Astrocyte of the spinal cord (primary cell): ENCODE measurements at regions not wholly inside any gene's neighbourhood (a gene's known extent, or its start where the extent isn't known, plus 50 kb on each side); places are given as distances from the start of the nearest gene placed in this dataset.

Source experiments
- DNase-seq: peaks from one replicate; pipeline ENCODE4 v3.0.0; 2011; ENCODE audit warnings: low read depth, low spot score
- H3K4me3 ChIP-seq: 2 replicates; pipeline ENCODE4 v1.5.1; 2011; ENCODE audit warnings: low read depth, mild to moderate bottlenecking, low read length, moderate library complexity
- in situ Hi-C: cut with HindIII; loops from 2 replicates; pipeline ENCODE4 v1.10.0; 2017; ENCODE audit warnings: low sequenced_read_pairs
- TF ChIP-seq, protein P1 (sequence below): IDR thresholded peaks from 2 replicates; pipeline ENCODE4 v1.5.1; 2012; ENCODE audit warnings: low read depth, mild to moderate bottlenecking, low read length, inconsistent platforms

DNA sequence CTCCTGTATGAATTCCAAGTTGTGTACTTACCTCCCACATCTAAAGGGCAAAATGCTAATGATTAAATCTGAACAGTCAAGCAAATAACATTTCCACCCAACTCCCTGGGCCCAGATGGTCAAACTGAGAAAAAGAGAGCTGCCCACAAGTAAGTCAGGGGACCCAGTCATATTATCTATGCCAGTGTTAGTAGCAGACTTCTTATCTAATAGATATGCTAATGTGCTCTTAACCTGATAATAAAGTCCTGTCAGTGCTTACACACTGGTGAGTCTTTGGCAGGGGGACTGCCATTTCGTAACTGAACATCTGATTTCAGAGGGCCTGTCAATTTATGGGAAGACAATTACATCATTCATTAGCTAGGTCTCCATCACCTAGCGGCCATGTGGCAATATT, 292.3 kb upstream of the WWC1 start:
- in situ Hi-C loops = no loop called here
- DNase-seq = no peak
- H3K4me3 ChIP-seq = no peak overlapping the region
- TF ChIP-seq, protein P1, sequence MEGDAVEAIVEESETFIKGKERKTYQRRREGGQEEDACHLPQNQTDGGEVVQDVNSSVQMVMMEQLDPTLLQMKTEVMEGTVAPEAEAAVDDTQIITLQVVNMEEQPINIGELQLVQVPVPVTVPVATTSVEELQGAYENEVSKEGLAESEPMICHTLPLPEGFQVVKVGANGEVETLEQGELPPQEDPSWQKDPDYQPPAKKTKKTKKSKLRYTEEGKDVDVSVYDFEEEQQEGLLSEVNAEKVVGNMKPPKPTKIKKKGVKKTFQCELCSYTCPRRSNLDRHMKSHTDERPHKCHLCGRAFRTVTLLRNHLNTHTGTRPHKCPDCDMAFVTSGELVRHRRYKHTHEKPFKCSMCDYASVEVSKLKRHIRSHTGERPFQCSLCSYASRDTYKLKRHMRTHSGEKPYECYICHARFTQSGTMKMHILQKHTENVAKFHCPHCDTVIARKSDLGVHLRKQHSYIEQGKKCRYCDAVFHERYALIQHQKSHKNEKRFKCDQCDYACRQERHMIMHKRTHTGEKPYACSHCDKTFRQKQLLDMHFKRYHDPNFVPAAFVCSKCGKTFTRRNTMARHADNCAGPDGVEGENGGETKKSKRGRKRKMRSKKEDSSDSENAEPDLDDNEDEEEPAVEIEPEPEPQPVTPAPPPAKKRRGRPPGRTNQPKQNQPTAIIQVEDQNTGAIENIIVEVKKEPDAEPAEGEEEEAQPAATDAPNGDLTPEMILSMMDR = no peak

DNA sequence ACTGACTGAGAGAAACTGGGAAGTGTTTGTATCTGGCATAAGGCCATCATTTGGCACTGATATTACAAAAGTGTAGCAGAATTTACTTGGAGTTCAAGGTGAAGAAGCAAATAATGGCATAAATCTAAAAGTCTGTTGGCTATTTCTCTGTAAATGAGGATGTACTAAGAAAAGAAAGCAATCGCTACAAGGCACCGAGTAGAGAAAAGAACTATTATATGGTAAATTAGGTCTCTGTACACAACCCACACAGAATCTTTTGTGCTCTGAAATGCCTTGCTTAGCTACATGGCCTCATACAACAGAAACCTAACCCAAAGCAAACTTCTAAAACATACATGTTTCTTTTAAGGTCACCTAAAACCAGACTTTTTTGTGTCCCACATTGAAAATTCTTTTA, 290.1 kb upstream of the WWC1 start:
- in situ Hi-C loops = no loop called here
- no peak for DNase-seq
- TF ChIP-seq, protein P1 = no peak
- no peak overlapping the region for H3K4me3 ChIP-seq

DNA sequence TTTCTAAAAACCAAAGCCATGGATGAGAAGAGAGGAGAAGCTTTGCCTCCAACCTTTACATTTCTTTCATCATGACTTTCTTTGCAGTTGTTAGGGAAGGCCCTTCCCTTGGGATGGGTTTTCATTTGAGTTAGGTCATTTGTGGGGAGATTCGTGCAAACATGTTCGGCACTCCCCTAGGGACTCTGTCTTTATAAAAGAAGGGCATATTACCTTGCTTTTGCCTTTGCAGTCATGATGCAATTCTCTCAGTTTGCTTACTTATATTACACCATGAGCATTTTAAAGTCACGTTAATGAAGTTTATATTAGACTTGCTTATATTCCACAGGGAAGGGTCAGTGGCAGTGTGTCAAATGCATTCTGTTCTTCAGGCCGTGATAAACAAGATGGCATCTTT, 289.3 kb upstream of the WWC1 start:
- in situ Hi-C loops = no loop called here
- TF ChIP-seq, protein P1 = no peak
- no peak overlapping the region for H3K4me3 ChIP-seq
- no peak for DNase-seq

DNA sequence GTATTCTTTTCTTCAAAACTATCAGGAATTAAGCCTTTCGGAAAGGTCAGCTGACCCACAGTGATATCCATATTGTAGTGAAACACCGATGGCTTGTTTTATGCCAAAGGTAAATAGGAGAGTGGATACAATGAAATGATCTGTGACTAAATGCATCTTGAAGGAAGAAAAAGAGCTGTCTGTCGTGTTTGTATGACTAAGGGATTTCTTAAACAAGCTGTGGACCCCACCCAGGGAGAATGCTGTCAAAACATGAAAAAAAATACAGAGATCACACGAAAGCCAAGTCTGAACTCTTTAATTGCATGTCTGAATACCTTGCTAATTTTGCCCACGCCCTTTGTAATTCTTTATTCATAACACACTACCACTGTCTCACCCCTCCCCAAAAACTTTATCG, 286.4 kb upstream of the WWC1 start:
- DNase-seq = no peak
- in situ Hi-C loops = no loop called here
- H3K4me3 ChIP-seq = no peak overlapping the region
- TF ChIP-seq, protein P1 = no peak

DNA sequence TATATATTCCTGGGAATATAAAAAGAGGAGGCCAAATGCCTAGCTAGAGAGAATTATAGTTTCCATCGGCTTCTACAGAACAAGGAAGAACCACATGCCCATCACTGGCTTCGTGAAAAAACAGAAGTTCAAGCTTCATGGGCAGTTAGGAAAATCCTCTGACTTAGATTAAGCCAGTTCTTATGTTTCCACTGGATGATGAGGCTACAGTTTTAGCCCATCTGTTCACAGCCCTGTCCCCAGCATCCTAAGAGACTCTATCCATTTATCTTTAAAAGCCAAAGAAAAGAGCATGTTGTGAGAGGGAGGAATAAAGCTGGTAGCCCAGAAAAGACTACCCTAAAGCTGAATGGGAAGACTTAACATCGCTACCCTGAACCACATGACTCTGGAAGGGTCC, 285.5 kb upstream of the WWC1 start:
- H3K4me3 ChIP-seq = no peak overlapping the region
- in situ Hi-C loops = no loop called here
- DNase-seq = no peak
- TF ChIP-seq, protein P1 = no peak

DNA sequence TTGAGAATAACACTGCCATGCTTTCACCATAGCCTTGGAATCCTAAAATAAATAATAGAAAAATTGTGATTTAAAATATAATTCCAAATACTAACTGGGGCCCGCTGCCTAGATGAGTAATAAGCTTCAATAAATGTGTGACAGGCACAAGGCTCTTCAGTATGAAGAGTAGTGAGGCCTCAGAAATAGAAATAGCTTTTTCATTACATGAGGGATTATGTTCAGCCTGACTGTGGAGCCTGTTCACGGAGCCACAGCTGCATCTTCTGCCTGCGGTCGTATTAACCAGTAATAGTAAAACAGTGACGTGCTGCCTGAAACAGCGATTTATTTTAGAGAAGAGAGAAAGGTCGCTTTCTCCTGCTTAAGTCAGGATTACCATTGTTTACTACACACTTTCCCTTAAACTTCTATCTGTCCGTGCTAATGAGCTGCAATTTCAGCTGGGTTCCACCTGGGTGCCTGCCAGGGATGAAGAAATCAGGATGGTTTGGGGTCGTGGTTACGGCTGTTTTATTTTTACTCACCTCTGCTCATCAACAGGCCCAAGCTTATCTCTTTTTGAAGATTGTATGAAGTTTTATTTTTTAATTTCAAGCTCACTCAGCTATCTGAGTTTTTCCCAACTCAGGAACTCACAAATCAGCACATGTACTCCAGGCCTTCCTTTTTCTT, 284.9 kb upstream of the WWC1 start:
- H3K4me3 ChIP-seq = no peak overlapping the region
- in situ Hi-C loops = no loop called here
- TF ChIP-seq, protein P1 = no peak
- no peak for DNase-seq
